ENCODE measurements at regions not wholly inside any gene's neighbourhood (a gene's known extent, or its start where the extent isn't known, plus 50 kb on each side); places are given as distances from the start of the nearest gene placed in this dataset.

DNA sequence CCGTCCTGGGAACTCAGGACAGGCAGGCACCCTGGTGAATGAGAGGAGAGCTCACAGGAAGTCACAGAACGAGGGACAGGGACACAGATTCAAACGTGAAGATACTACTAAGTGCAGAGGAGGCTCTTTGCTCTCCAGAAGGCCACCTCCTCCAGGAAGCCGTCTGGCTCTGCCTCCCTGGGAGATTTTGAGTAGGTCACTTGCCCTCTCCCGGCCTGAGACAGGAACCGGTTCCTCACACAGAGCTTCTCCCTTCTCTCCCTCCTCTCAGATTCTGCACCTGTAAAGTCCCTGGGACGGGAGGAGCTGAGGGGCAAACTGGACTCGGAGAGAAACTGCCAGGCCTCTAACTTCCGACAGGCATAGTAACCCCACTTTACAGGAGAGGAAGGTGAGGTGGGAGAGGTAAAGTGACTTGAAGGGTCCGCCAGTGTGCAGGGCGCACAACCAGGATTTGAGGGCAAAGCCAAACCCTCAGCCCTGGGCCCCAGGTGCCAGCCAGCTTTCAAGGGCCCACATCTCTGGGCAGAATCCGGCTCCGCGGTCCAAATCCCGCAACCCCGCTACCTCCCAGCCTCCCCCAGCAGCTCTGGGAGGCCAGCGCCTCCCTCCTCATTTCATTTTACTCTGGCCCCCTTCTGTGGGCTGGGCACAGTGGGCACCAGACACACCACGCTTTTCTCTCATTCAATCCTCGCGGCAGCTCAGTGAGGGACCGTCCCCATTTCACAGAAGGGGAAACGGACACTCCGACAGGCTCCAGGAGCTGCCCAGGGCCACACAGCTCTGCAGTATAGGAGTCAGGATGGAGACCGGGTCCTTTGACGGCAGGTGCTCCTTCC lies 150.2 kb downstream of the SMAD6 start:
- no peak overlapping the region for H3K27ac ChIP-seq
- DNase-seq (no peak), ATAC-seq (no peak)
- intact Hi-C loops (cut with DNase I) = loop anchor here (5.0 kb wide), 2 partner anchors 75 to 250 kb away; no protein-coding TSS in a partner anchor
- H3K27me3 ChIP-seq = no peaks in the 10 kb centered on the region
- TF ChIP-seq, protein P1, sequence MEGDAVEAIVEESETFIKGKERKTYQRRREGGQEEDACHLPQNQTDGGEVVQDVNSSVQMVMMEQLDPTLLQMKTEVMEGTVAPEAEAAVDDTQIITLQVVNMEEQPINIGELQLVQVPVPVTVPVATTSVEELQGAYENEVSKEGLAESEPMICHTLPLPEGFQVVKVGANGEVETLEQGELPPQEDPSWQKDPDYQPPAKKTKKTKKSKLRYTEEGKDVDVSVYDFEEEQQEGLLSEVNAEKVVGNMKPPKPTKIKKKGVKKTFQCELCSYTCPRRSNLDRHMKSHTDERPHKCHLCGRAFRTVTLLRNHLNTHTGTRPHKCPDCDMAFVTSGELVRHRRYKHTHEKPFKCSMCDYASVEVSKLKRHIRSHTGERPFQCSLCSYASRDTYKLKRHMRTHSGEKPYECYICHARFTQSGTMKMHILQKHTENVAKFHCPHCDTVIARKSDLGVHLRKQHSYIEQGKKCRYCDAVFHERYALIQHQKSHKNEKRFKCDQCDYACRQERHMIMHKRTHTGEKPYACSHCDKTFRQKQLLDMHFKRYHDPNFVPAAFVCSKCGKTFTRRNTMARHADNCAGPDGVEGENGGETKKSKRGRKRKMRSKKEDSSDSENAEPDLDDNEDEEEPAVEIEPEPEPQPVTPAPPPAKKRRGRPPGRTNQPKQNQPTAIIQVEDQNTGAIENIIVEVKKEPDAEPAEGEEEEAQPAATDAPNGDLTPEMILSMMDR (IDR thresholded peaks at IDR 0.05) = no peak
- peaks cover 14% of the 10 kb centered on the region for H3K4me1 ChIP-seq
- H3K9me3 ChIP-seq = no peaks in the 10 kb centered on the region
- H3K4me3 ChIP-seq = no peak overlapping the region
- no peaks in the 10 kb centered on the region for H3K36me3 ChIP-seq

DNA sequence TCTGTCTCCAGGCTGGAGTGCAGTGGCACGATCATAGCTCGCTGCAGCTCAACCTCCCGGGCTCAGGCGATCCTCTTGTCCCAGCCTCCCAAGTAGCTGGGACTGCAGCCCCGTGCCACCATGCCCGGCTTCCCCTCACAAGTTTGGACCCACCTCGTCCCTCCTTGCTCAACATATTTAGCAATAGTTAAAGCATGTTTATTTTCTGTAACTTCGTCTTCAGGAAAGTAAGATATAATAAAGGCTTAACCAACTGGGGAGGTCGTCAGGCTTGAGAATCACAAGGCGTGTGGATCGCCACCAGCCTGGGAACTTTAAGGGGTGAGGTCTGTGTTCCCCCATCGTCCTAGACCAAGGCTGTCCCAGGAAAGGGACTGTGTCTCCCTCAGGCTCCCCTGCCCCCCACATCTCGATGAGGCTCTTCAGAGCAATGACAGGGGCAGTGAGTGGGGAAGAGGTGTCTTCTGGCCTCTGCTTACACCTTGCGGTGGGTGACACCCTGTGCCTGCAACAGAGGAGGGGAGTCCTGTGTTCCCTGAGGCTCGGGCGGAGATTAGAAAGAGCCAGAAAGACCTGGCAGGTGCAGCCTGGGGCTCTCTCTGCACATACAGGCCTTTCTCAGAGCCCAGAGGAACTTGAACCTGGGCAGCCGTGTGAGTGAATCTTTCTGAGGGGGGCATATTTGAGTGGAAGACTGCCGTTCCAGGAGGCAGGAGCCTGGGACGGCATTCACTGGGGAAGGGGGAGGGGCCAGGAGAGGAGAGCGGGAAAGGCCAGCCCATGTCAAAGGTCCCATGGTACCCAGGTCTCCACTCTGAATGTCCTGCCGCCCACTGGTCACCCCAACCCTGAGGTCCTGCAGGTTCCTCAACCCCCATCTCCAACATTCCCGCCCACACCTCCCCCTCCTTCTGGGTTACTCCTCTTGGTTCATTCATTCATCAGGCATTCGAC lies 152.3 kb downstream of the SMAD6 start:
- Histone ChIP-seq H3K36me3 (no peaks in the 10 kb centered on the region), H3K27me3 (no peaks in the 10 kb centered on the region), H3K27ac (no peak overlapping the region), H3K4me3 (no peak overlapping the region), H3K4me1 (peaks cover 14% of the 10 kb centered on the region), H3K9me3 (no peaks in the 10 kb centered on the region)
- TF ChIP-seq, protein P1 (IDR thresholded peaks at IDR 0.05) = no peak
- intact Hi-C loops (cut with DNase I) = loop anchor here (5.0 kb wide), 2 partner anchors 77 to 252 kb away; no protein-coding TSS in a partner anchor
- ATAC-seq (no peak), DNase-seq (no peak)

DNA sequence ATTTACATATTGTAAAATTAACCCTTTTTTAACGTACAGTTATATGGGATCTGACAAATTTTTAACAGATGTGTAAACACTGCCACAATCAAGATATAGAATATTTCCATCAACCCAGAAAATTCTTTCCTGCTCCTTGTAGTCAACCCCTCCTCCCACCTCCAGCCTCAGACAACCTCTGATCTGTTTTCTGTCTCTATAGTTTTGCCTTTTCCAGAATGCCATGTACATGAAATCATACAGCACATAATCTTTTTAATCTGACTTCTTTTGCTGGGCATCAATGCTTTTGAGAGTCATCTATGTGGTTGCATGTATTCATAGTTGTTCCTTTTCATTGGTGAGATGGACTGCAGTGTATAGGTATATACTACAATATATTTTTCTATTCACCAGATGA lies 153.0 kb downstream of the SMAD6 start:
- TF ChIP-seq, protein P1 (IDR thresholded peaks at IDR 0.05) = no peak

DNA sequence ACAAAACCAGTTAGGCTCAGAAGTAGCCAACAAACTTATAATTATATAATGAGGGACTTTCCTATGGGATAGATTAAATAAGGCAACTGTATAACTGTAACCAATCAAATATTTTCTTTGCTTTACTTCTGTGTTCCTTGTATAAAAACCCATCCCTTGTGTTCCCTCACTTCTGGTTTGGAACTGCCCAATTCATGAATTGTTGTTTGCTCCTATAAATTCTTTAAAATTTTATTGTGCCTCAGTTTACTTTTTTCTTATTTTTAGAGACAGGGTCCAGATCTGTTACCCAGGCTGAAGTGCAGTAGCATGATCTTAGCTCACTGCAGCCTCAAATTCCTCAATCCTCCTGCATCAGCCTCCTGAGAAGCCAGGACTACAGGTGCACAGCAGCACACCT lies 155.7 kb downstream of the SMAD6 start:
- Histone ChIP-seq H3K27ac (no peak overlapping the region), H3K4me1 (no peaks in the 10 kb centered on the region), H3K27me3 (no peaks in the 10 kb centered on the region), H3K4me3 (no peak overlapping the region), H3K9me3 (no peaks in the 10 kb centered on the region), H3K36me3 (no peaks in the 10 kb centered on the region)
- TF ChIP-seq, protein P1 (IDR thresholded peaks at IDR 0.05) = no peak
- intact Hi-C loops (cut with DNase I) = no loop called here
- ATAC-seq (no peak), DNase-seq (no peak)

More for the DNA sequence above, 153.0 kb downstream of the SMAD6 start:
- Histone ChIP-seq H3K27ac (no peak overlapping the region), H3K9me3 (no peaks in the 10 kb centered on the region), H3K4me1 (peaks cover 14% of the 10 kb centered on the region), H3K4me3 (no peak overlapping the region), H3K27me3 (no peaks in the 10 kb centered on the region), H3K36me3 (no peaks in the 10 kb centered on the region)
- ATAC-seq (no peak), DNase-seq (no peak)
- intact Hi-C loops (cut with DNase I) = no loop called here

- H3K27ac ChIP-seq = no peak overlapping the region
- H3K27me3 ChIP-seq = no peaks in the 10 kb centered on the region
- DNase-seq (no peak), ATAC-seq (no peak)
- H3K4me1 ChIP-seq = no peaks in the 10 kb centered on the region
- intact Hi-C loops (cut with DNase I) = no loop called here
- TF ChIP-seq, protein P1 (IDR thresholded peaks at IDR 0.05) = no peak
- H3K4me3 ChIP-seq = no peak overlapping the region
- H3K9me3 ChIP-seq = no peaks in the 10 kb centered on the region
- no peaks in the 10 kb centered on the region for H3K36me3 ChIP-seq
Measured at GRCh38 chr15:66858423-66859207, 156.6 kb downstream of the SMAD6 start.
